ENCODE measurements at regions not wholly inside any gene's neighbourhood (a gene's known extent, or its start where the extent isn't known, plus 50 kb on each side); places are given as distances from the start of the nearest gene placed in this dataset.
"Not testable (repeated sequence)": the region's sequence is repeated elsewhere in the genome, so short reads cannot be mapped to it uniquely, and the experiment has no call there.

DNA sequence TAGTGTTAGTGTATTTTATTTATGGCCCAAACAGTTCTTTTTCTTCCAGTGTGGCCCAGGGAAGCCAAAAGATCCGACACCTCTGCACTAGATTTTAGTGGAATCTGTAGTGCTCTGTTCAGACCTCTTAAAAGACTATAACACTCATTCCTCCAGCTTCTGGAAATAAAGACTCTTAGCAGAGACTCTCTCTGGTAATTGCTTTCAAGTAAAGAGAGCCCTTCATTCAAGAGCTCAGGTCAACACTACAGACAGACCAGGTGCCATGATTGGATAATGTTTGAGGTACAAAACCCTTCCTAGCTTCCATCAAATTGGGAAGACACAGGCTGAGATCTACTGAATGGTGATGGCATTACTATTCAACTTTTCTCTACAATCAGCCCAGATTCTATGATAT is 255.8 kb downstream of the PRDM9 start:
- H3K36me3 ChIP-seq (replicated peaks): no peaks in the 10 kb centered on the region
- no peak overlapping the region for H3K4me3 ChIP-seq
- no peaks in the 10 kb centered on the region for H3K4me1 ChIP-seq
- in situ Hi-C loops (cut with MboI; ENCODE audit: low sequenced_read_pairs): no loop called here
- H3K9me3 ChIP-seq: no peaks in the 10 kb centered on the region
- no peak for DNase-seq (ENCODE audit: low spot score in 2 of 2)
- H3K27me3 ChIP-seq (ENCODE audit: low read depth): no peaks in the 10 kb centered on the region

GRCh38 chr5:23776684-23777083 is 269.3 kb downstream of the PRDM9 start:
- DNase-seq (ENCODE audit: low spot score in 2 of 2): no peak
- Histone ChIP-seq H3K4me3 (no peak overlapping the region), H3K9me3 (no peaks in the 10 kb centered on the region), H3K4me1 (no peaks in the 10 kb centered on the region), H3K27me3 (ENCODE audit: low read depth) (no peaks in the 10 kb centered on the region), H3K36me3 (replicated peaks) (no peaks in the 10 kb centered on the region)
- in situ Hi-C loops (cut with MboI; ENCODE audit: low sequenced_read_pairs): no loop called here

GRCh38 chr5:23800307-23800706 is 292.9 kb downstream of the PRDM9 start:
- H3K9me3 ChIP-seq; in situ Hi-C loops (cut with MboI; ENCODE audit: low sequenced_read_pairs); H3K36me3 ChIP-seq (replicated peaks); H3K27me3 ChIP-seq (ENCODE audit: low read depth); H3K4me1 ChIP-seq; H3K4me3 ChIP-seq: not testable (repeated sequence)
- peak in 1 of 2 experiments; percentile 10 for DNase-seq (ENCODE audit: low spot score in 2 of 2)

- Histone ChIP-seq H3K4me3 (no peak overlapping the region), H3K27me3 (ENCODE audit: low read depth) (no peaks in the 10 kb centered on the region), H3K9me3 (no peaks in the 10 kb centered on the region), H3K4me1 (no peaks in the 10 kb centered on the region), H3K36me3 (replicated peaks) (no peaks in the 10 kb centered on the region)
- peak in 1 of 2 experiments; percentile 34 for DNase-seq (ENCODE audit: low spot score in 2 of 2)
- in situ Hi-C loops (cut with MboI; ENCODE audit: low sequenced_read_pairs): no loop called here
Measured at GRCh38 chr5:23820765-23821471, 313.5 kb downstream of the PRDM9 start.

- DNase-seq (ENCODE audit: low spot score in 2 of 2): no peak
- Histone ChIP-seq H3K9me3 (no peaks in the 10 kb centered on the region), H3K4me1 (no peaks in the 10 kb centered on the region)
Measured at GRCh38 chr5:23823521-23823920, 316.1 kb downstream of the PRDM9 start.

GRCh38 chr5:23825196-23825595 is 317.8 kb downstream of the PRDM9 start:
- in situ Hi-C loops (cut with MboI; ENCODE audit: low sequenced_read_pairs): no loop called here
- no peaks in the 10 kb centered on the region for H3K4me1 ChIP-seq
- H3K4me3 ChIP-seq: no peak overlapping the region
- no peaks in the 10 kb centered on the region for H3K27me3 ChIP-seq (ENCODE audit: low read depth)
- no peaks in the 10 kb centered on the region for H3K36me3 ChIP-seq (replicated peaks)
- no peaks in the 10 kb centered on the region for H3K9me3 ChIP-seq
- no peak for DNase-seq (ENCODE audit: low spot score in 2 of 2)

More at GRCh38 chr5:23823521-23823920, 316.1 kb downstream of the PRDM9 start:
- Histone ChIP-seq H3K27me3 (ENCODE audit: low read depth) (no peaks in the 10 kb centered on the region), H3K4me3 (no peak overlapping the region), H3K36me3 (replicated peaks) (no peaks in the 10 kb centered on the region)
- in situ Hi-C loops (cut with MboI; ENCODE audit: low sequenced_read_pairs): no loop called here

DNA sequence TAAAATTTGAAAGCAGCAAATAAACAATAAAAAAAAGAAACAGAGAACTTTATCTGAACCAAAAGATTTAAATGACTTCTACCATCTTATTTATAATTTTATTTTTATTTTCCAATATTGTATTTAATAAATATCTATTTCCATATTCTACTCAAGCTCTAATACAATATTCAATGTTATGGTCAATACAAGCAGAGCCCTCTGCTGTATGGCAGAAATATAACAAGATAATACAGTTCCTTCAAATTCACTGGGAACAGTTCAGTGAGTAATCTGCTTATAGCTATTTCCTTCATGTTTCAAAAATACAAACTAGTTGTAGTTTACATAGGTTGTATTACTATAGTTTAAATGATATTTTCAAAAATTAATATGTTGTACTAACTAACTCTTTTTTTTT is 332.7 kb downstream of the PRDM9 start:
- no peaks in the 10 kb centered on the region for H3K36me3 ChIP-seq (replicated peaks)
- DNase-seq (ENCODE audit: low spot score in 2 of 2): peak in 1 of 2 experiments; percentile 3
- in situ Hi-C loops (cut with MboI; ENCODE audit: low sequenced_read_pairs): no loop called here

GRCh38 chr5:23864786-23865185 is 357.4 kb downstream of the PRDM9 start:
- no peaks in the 10 kb centered on the region for H3K36me3 ChIP-seq (replicated peaks)
- H3K4me1 ChIP-seq: no peaks in the 10 kb centered on the region
- H3K9me3 ChIP-seq: no peaks in the 10 kb centered on the region
- no peak for DNase-seq (ENCODE audit: low spot score in 2 of 2)
- H3K27me3 ChIP-seq (ENCODE audit: low read depth): no peaks in the 10 kb centered on the region
- in situ Hi-C loops (cut with MboI; ENCODE audit: low sequenced_read_pairs): no loop called here
- H3K4me3 ChIP-seq: no peak overlapping the region

More for the DNA sequence above, 332.7 kb downstream of the PRDM9 start:
- Histone ChIP-seq H3K9me3 (no peaks in the 10 kb centered on the region), H3K4me3 (no peak overlapping the region), H3K4me1 (no peaks in the 10 kb centered on the region), H3K27me3 (ENCODE audit: low read depth) (no peaks in the 10 kb centered on the region)

GRCh38 chr5:23877847-23878246 is 370.4 kb downstream of the PRDM9 start:
- in situ Hi-C loops (cut with MboI; ENCODE audit: low sequenced_read_pairs): no loop called here
- Histone ChIP-seq H3K4me3 (no peak overlapping the region), H3K36me3 (replicated peaks) (no peaks in the 10 kb centered on the region), H3K9me3 (no peaks in the 10 kb centered on the region), H3K4me1 (no peaks in the 10 kb centered on the region), H3K27me3 (ENCODE audit: low read depth) (no peaks in the 10 kb centered on the region)
- no peak for DNase-seq (ENCODE audit: low spot score in 2 of 2)

DNA sequence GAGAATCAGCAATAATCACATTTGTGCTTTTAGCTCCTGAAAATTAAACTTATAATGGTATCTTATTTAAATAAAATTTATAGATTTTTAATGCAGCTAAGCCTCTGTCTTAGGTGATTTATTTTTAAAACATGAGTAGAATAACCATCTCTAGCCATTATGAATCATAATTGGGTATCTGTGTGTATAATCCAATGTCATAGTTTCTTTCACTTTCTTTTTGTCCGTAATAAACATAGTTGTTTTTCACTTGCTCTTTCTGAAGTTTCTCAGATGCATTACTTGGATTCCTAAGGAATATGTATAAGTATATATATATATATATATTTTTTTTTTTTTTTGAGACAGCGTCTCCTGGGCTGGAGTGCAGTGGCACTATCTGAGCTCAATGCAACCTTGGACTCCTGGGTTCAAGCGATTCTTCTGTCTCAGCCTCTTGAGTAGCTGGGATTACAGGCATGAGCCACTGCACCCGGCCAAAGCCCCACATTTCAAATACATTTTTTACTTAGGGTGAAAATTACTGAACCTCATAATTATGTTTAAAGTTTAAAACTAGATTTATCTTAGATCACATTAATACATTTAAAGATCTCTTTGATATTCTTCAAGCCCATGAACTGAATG is 377.1 kb downstream of the PRDM9 start:
- DNase-seq (ENCODE audit: low spot score in 2 of 2): no peak
- in situ Hi-C loops (cut with MboI; ENCODE audit: low sequenced_read_pairs): no loop called here
- H3K4me3 ChIP-seq: no peak overlapping the region
- H3K9me3 ChIP-seq: no peaks in the 10 kb centered on the region
- no peaks in the 10 kb centered on the region for H3K36me3 ChIP-seq (replicated peaks)
- H3K27me3 ChIP-seq (ENCODE audit: low read depth): no peaks in the 10 kb centered on the region
- no peaks in the 10 kb centered on the region for H3K4me1 ChIP-seq

DNA sequence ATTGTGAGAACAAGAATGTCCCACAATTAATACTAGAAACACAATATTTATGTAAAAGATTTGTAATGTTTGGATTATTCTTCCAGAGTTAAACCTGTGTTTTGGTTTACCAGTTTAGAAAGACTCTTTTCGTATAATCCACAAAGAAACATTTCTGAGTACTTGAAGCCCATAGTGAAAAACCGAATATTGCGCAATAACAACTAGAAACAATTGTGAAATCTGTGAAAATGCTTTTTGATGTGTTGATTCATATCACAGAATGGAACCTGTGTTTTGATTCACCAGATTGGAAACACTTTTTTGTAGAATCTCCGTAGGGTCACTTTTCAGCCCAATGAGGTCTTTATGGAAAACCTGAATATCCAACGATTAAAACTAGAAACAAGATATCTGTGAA is 386.2 kb downstream of the PRDM9 start:
- DNase-seq (ENCODE audit: low spot score in 2 of 2): no peak
- H3K36me3 ChIP-seq (replicated peaks): no peaks in the 10 kb centered on the region
- in situ Hi-C loops (cut with MboI; ENCODE audit: low sequenced_read_pairs): no loop called here
- H3K4me1 ChIP-seq: no peaks in the 10 kb centered on the region
- no peaks in the 10 kb centered on the region for H3K9me3 ChIP-seq
- no peak overlapping the region for H3K4me3 ChIP-seq
- no peaks in the 10 kb centered on the region for H3K27me3 ChIP-seq (ENCODE audit: low read depth)

DNA sequence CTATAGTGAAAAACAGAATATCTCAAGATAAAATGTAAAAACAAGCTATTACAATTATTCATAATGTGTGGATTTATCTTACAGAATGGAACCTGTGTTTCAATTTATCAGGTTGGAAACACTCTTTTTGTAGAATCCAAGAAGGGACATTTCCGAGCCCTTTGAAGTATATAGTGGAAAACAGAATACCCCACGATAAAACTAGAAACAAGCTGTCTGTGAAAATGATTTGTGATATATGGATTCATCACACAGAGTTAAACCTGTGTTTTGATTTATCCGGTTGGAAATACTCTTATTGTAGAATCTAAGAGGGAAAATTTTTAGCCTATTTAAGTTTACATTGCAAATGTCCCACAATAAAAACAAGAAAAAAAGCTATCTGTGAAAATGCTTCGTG is 388.2 kb downstream of the PRDM9 start:
- in situ Hi-C loops (cut with MboI; ENCODE audit: low sequenced_read_pairs): no loop called here
- H3K4me3 ChIP-seq: no peak overlapping the region
- H3K27me3 ChIP-seq (ENCODE audit: low read depth): no peaks in the 10 kb centered on the region
- no peaks in the 10 kb centered on the region for H3K36me3 ChIP-seq (replicated peaks)
- H3K4me1 ChIP-seq: no peaks in the 10 kb centered on the region
- DNase-seq (ENCODE audit: low spot score in 2 of 2): no peak
- no peaks in the 10 kb centered on the region for H3K9me3 ChIP-seq

DNA sequence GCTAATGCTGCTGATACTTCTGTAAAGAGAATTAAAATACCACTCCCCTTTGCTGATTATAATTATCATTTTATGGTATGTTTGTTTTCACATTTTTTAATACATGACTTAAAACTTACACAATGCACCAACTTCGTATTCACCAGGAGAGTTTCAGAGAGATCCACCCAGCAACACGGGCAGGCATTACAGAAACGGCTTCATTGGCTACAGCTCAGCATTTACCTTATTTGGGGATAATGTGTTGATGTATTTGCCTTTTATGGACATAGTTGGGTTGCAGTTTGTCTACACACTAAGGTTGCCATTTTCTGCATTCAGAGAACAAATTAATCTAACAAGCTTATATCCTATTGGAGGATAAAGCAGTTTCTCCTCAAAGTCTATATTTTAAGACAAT is 423.6 kb downstream of the PRDM9 start:
- no peak for DNase-seq (ENCODE audit: low spot score in 2 of 2)
- H3K9me3 ChIP-seq: no peaks in the 10 kb centered on the region
- no peak overlapping the region for H3K4me3 ChIP-seq
- no peaks in the 10 kb centered on the region for H3K4me1 ChIP-seq
- in situ Hi-C loops (cut with MboI; ENCODE audit: low sequenced_read_pairs): no loop called here
- no peaks in the 10 kb centered on the region for H3K27me3 ChIP-seq (ENCODE audit: low read depth)
- no peaks in the 10 kb centered on the region for H3K36me3 ChIP-seq (replicated peaks)

DNA sequence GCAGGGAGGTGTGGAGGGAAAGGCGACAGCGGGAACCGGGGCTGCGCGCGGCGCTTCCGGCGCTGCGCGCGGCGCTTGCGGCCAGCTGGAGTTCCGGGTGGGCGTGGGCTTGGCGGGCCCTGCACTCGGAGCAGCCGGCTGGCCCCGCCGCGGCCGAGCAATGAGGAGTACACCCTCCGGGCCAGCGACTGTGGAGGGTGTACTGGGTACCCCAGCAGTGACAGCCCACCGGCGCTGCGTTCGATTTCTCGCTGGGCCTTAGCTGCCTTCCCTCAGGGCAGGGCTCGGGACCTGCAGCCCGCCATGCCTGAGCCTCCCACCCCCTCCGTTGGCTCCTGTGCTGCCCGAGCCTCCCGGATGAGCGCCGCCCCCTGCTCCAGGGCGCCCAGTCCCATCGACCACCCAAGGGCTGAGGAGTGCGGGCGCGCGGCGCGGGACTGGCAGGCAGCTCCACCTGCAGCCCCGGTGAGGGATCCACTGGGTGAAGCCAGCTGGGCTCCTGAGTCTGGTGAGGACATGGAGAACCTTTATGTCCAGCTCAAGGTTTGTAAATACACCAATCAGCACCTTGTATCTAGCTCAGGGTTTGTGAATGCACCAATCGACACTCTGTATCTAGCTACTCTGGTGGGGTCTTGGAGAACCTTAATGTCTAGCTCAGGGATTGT is 444.0 kb downstream of the PRDM9 start:
- H3K4me1 ChIP-seq; H3K4me3 ChIP-seq; H3K9me3 ChIP-seq; in situ Hi-C loops (cut with MboI; ENCODE audit: low sequenced_read_pairs); DNase-seq (ENCODE audit: low spot score in 2 of 2); H3K36me3 ChIP-seq (replicated peaks); H3K27me3 ChIP-seq (ENCODE audit: low read depth): not testable (repeated sequence)
